HUDEP-2 (cell line): ENCODE measurements at regions not wholly inside any gene's neighbourhood (a gene's known extent, or its start where the extent isn't known, plus 50 kb on each side); places are given as distances from the start of the nearest gene placed in this dataset.
"Not testable (repeated sequence)": the region's sequence is repeated elsewhere in the genome, so short reads cannot be mapped to it uniquely, and the experiment has no call there.

Experiments
- DNase-seq, 76 experiments: peaks; one replicate each; lab custom pipeline; 2025; ENCODE audit not compliant: unreplicated experiment in 76 of 76; lab: John Stamatoyannopoulos, UW

GRCh38 chr12:9380650-9381049 is 172.5 kb upstream of the PZP start:
- no peak for DNase-seq

- DNase-seq, result no peak
Observed at GRCh38 chr12:9379023-9379742, 171.0 kb upstream of the PZP start.

- DNase-seq, result peak in 5 of 76 experiments; percentile 3 to 15 (median 14)
Observed at GRCh38 chr12:9378430-9378835, 170.2 kb upstream of the PZP start.

- DNase-seq, result no peak
Observed at GRCh38 chr12:9372202-9372601, 164.0 kb upstream of the PZP start.

- no peak for DNase-seq
Observed at GRCh38 chr12:9367828-9368227, 159.6 kb upstream of the PZP start.

- no peak for DNase-seq
Observed at GRCh38 chr12:9367201-9367600, 159.0 kb upstream of the PZP start.

- DNase-seq, result no peak
Observed at GRCh38 chr12:9365296-9365695, 157.1 kb upstream of the PZP start.

- no peak for DNase-seq
Observed at GRCh38 chr12:9364224-9365176, 156.3 kb upstream of the PZP start.

- DNase-seq, result no peak
Observed at GRCh38 chr12:9363145-9363544, 154.9 kb upstream of the PZP start.

- DNase-seq, result no peak
Observed at GRCh38 chr12:9361879-9362326, 153.7 kb upstream of the PZP start.

GRCh38 chr12:9354009-9354754 is 146.0 kb upstream of the PZP start:
- DNase-seq, result not testable (repeated sequence)

- DNase-seq, result no peak
Observed at GRCh38 chr12:9351136-9351535, 142.9 kb upstream of the PZP start.

- DNase-seq, result no peak
Observed at GRCh38 chr12:9349888-9350885, 142.0 kb upstream of the PZP start.

GRCh38 chr12:9348906-9349518 is 140.8 kb upstream of the PZP start:
- no peak for DNase-seq

GRCh38 chr12:9347328-9348127 is 139.3 kb upstream of the PZP start:
- DNase-seq, result no peak

- no peak for DNase-seq
Observed at GRCh38 chr12:9346866-9347327, 138.7 kb upstream of the PZP start.

GRCh38 chr12:9345171-9345570 is 137.0 kb upstream of the PZP start:
- DNase-seq, result no peak

- no peak for DNase-seq
Observed at GRCh38 chr12:9344541-9344940, 136.3 kb upstream of the PZP start.
